ENCODE measurements at regions not wholly inside any gene's neighbourhood (a gene's known extent, or its start where the extent isn't known, plus 50 kb on each side); places are given as distances from the start of the nearest gene placed in this dataset.

DNA sequence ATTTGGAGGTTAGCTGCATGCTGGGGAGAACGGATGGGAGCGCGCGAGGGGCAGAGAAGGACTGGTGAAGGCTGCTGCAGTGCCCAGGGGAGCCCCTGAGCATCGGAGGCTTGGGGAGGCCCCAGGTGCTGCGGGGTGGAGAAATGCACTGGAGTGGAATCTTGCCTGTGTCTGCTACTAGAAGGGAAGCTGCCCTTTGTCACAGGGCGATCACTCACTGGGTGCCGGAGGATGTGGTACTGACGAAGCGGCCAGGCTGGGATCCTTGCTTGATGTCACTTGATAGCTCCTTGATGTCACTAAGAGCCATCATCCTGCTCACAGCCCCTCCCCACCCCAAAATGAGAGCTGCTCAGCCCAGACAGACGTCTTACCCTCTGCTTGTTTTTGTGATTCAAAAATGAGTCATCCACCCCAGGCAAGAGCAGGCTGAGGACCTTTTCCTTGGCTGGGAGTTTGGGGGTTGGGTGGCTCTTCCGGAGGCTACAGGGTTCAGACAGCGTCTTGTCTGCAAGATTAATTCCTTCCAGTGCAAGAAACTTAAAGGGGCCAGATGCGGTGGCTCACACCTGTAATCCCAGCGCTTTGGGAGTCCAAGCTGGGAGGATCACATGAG is 62.6 kb upstream of the PMEPA1 start:
- 70% methylated on average over 15 of the region's 15 CpGs; no CpG with 5 or more reads in 1 of the 2 experiments for WGBS, 2 experiments (ENCODE audit: extremely low coverage in 1 of 2, insufficient coverage in 1 of 2, insufficient read length in 1 of 2, insufficient replicate concordance in 2 of 2, low coverage in 1 of 2, low lambda C conversion rate in 2 of 2, missing lambda C conversion rate in 1 of 2)
- H3K56ac ChIP-seq (replicated peaks; ENCODE audit: insufficient read length, low read depth, low read length): no peak overlapping the region
- H4K20me1 ChIP-seq (replicated peaks in 1 of 2; ENCODE audit: control insufficient read depth in 1 of 2, insufficient read depth in 2 of 2, low read length in 2 of 2): no peaks in the 10 kb centered on the region
- no peak overlapping the region for H2BK120ac ChIP-seq (replicated peaks; ENCODE audit: low read depth, low read length)
- no peaks in the 10 kb centered on the region for H3K9me3 ChIP-seq (ENCODE audit: insufficient read depth in 2 of 2, low read depth in 1 of 2, low read length in 1 of 2)
- H3K79me2 ChIP-seq (ENCODE audit: control insufficient read depth in 1 of 2, insufficient read depth in 2 of 2, low read length in 2 of 2): no peaks in the 10 kb centered on the region
- 0 out of 2 replicates have a peak overlapping the region, but pooled peaks have one; percentile 42 for H2BK12ac ChIP-seq (ENCODE audit: low read depth, low read length)
- H3K23ac ChIP-seq (ENCODE audit: insufficient read length): no peak overlapping the region
- FAIRE-seq (no peak), DNase-seq (ENCODE audit: low read depth in 1 of 2, low spot score in 2 of 2) (peak in 1 of 2 experiments; percentile 53)
- no peaks in the 10 kb centered on the region for H3K79me1 ChIP-seq (ENCODE audit: low read depth, low read length)
- H2BK15ac ChIP-seq (ENCODE audit: low read length): no peak overlapping the region
- peak overlapping the region; percentile 10; the same call in 1 of the 2 replicates for H2AFZ ChIP-seq (ENCODE audit: low read length)
- H4K5ac ChIP-seq (ENCODE audit: insufficient read length, low read depth, low read length): no peak overlapping the region
- H3K27me3 ChIP-seq (replicated peaks in 1 of 4; ENCODE audit: control insufficient read depth in 3 of 4, extremely low read depth in 1 of 4, insufficient read depth in 3 of 4, low read length in 3 of 4): no peaks in the 10 kb centered on the region
- no peak overlapping the region for H2BK5ac ChIP-seq (ENCODE audit: low read depth, low read length)
- ChIA-PET CTCF (ENCODE audit: partially characterized antibody) (interaction anchor here (0.6 to 1.6 kb wide), 4 partner anchors 21 to 118 kb away, joined by 3 to 6 read pairs (median 4); no protein-coding TSS in a partner anchor), POLR2A (ENCODE audit: partially characterized antibody) (no interaction called here)
- H3K18ac ChIP-seq (ENCODE audit: extremely low read depth, low read length): no peak overlapping the region
- H3K36me3 ChIP-seq (ENCODE audit: control insufficient read depth in 2 of 4, insufficient read depth in 4 of 4, low read length in 3 of 4): no peaks in the 10 kb centered on the region
- H3K23me2 ChIP-seq (ENCODE audit: low read depth, low read length): no peaks in the 10 kb centered on the region
- H2BK20ac ChIP-seq (ENCODE audit: low read length): no peak overlapping the region
- H3K27ac ChIP-seq (ENCODE audit: low read depth, low read length): no peak overlapping the region
- H3K4me3 ChIP-seq (ENCODE audit: extremely low read depth in 1 of 4, insufficient read depth in 2 of 4, low read depth in 3 of 4, low read length in 4 of 4): no peak overlapping the region; a peak in 1 of 8 replicates
- no peak overlapping the region for H4K8ac ChIP-seq (ENCODE audit: extremely low read depth, insufficient read depth, low read length)
- H2AK5ac ChIP-seq (ENCODE audit: low read depth, low read length): no peak overlapping the region
- no peak overlapping the region for H3K14ac ChIP-seq (ENCODE audit: insufficient read length)
- H4K91ac ChIP-seq (replicated peaks; ENCODE audit: insufficient read length, low read length): peak overlapping the region; percentile 5
- peaks cover 0 to 5% (median 3%) of the 10 kb centered on the region in 4 experiments; a peak in 3 of 7 replicates for H3K4me1 ChIP-seq (replicated peaks in 1 of 4; ENCODE audit: control insufficient read depth in 3 of 4, insufficient read depth in 4 of 4, low read length in 3 of 4)
- H3K4ac ChIP-seq (replicated peaks; ENCODE audit: insufficient read length, low read depth, low read length): no peak overlapping the region
- H3K4me2 ChIP-seq (ENCODE audit: insufficient read depth in 1 of 2, low read depth in 2 of 2, low read length in 2 of 2): 0 out of 4 replicates have a peak overlapping the region, but pooled peaks have one; percentile 4 to 19
- H3K9ac ChIP-seq (replicated peaks in 1 of 4; ENCODE audit: extremely low read depth in 1 of 4, low read depth in 3 of 4, low read length in 3 of 4): no peak overlapping the region
- TF ChIP-seq, protein P1, sequence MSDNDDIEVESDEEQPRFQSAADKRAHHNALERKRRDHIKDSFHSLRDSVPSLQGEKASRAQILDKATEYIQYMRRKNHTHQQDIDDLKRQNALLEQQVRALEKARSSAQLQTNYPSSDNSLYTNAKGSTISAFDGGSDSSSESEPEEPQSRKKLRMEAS (IDR thresholded peaks at IDR 0.05): no peak
- TF ChIP-seq CREB1 (IDR thresholded peaks at IDR 0.05): peak; percentile 65
- no peak for TF ChIP-seq FOSL1 (IDR thresholded peaks at IDR 0.05; ENCODE audit: insufficient read depth, low read depth, low read length)
- TF ChIP-seq CBX5 (IDR thresholded peaks at IDR 0.05; ENCODE audit: low read depth, low read length): no peak
- TF ChIP-seq EP300 (IDR thresholded peaks at IDR 0.05; ENCODE audit: borderline replicate concordance in 1 of 2, low read depth in 2 of 2, low read length in 2 of 2): no peak
- no peak for TF ChIP-seq RAD21 (IDR thresholded peaks at IDR 0.05 in 1 of 2, conservative IDR thresholded peaks at IDR 0.05 in 1 of 2; ENCODE audit: low read depth in 2 of 2, low read length in 2 of 2)
- TF ChIP-seq POU5F1 (IDR thresholded peaks at IDR 0.05; ENCODE audit: low read depth, low read length): no peak
- TF ChIP-seq RNF2 (IDR thresholded peaks at IDR 0.05; ENCODE audit: borderline replicate concordance, low read depth, low read length, missing control alignments, poor library complexity, severe bottlenecking): no peak
- TF ChIP-seq TAF7 (optimal IDR thresholded peaks at IDR 0.05; ENCODE audit: borderline replicate concordance, low read depth, low read length): no peak
- TF ChIP-seq, protein P2, sequence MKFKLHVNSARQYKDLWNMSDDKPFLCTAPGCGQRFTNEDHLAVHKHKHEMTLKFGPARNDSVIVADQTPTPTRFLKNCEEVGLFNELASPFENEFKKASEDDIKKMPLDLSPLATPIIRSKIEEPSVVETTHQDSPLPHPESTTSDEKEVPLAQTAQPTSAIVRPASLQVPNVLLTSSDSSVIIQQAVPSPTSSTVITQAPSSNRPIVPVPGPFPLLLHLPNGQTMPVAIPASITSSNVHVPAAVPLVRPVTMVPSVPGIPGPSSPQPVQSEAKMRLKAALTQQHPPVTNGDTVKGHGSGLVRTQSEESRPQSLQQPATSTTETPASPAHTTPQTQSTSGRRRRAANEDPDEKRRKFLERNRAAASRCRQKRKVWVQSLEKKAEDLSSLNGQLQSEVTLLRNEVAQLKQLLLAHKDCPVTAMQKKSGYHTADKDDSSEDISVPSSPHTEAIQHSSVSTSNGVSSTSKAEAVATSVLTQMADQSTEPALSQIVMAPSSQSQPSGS (IDR thresholded peaks at IDR 0.05; ENCODE audit: low read length): no peak

Data from H1 (cell line).